Keratinocyte (primary cell): ENCODE measurements at regions not wholly inside any gene's neighbourhood (a gene's known extent, or its start where the extent isn't known, plus 50 kb on each side); places are given as distances from the start of the nearest gene placed in this dataset.

Experiments used
- DNase-seq: peaks from one replicate; pipeline ENCODE4 v3.0.0-alpha.2; 2011; ENCODE audit warnings: low read depth, missing footprints, low spot score
- FAIRE-seq: peaks from 2 replicates; lab custom pipeline; 2011; peaks lifted over from hg19 to GRCh38; lab: Jason Lieb, UNC
- H2AFZ ChIP-seq: 2 replicates; pipeline ENCODE4 v1.6.0; 2012; ENCODE audit warnings: low read length, control low read depth, inconsistent platforms; ENCODE audit not compliant: control insufficient read depth
- H3K27ac ChIP-seq: 2 replicates; pipeline ENCODE4 v1.5.1; 2011; ENCODE audit warnings: low read length; ENCODE audit not compliant: control insufficient read depth, insufficient read depth
- H3K27me3 ChIP-seq: 3 replicates; pipeline ENCODE4 v1.6.0; 2011; ENCODE audit warnings: low read length; ENCODE audit not compliant: control insufficient read depth, insufficient read depth; ENCODE audit errors: extremely low read depth
- H3K36me3 ChIP-seq, 2 experiments: 2 replicates in 1 of 2; 3 replicates in 1 of 2; pipeline ENCODE4 v1.5.1; 2011; ENCODE audit warnings: low read length in 2 of 2, mild to moderate bottlenecking in 1 of 2; ENCODE audit not compliant: control insufficient read depth in 2 of 2, insufficient read depth in 2 of 2; ENCODE audit errors: extremely low read depth in 1 of 2
- H3K4me1 ChIP-seq: 3 replicates; pipeline ENCODE4 v1.5.1; 2011; ENCODE audit warnings: low read length; ENCODE audit not compliant: control insufficient read depth, insufficient read depth; ENCODE audit errors: extremely low read depth
- H3K4me2 ChIP-seq: 3 replicates; pipeline ENCODE4 v1.6.0; 2011; ENCODE audit warnings: low read depth, low read length; ENCODE audit not compliant: control insufficient read depth, insufficient read depth; ENCODE audit errors: extremely low read depth
- H3K4me3 ChIP-seq, 3 experiments: fragments of 200-600 bp in 1 of 3; sonication (generic) in 1 of 3; 2 replicates in 2 of 3; 3 replicates in 1 of 3; pipeline ENCODE4 v1.5.1; 2011 to 2016; ENCODE audit warnings: low read length in 3 of 3, mild to moderate bottlenecking in 3 of 3, control low read depth in 2 of 3, inconsistent platforms in 1 of 3, low read depth in 1 of 3, mixed read lengths in 1 of 3, mixed run types in 1 of 3, moderate library complexity in 1 of 3; ENCODE audit not compliant: control insufficient read depth in 2 of 3, insufficient read depth in 2 of 3; ENCODE audit errors: extremely low read depth in 1 of 3
- H3K79me2 ChIP-seq: 2 replicates; pipeline ENCODE4 v1.6.0; 2012; ENCODE audit warnings: low read length; ENCODE audit not compliant: control insufficient read depth, insufficient read depth
- H3K9ac ChIP-seq: 3 replicates; pipeline ENCODE4 v1.6.0; 2011; ENCODE audit warnings: low read length; ENCODE audit not compliant: control insufficient read depth, insufficient read depth; ENCODE audit errors: extremely low read depth
- H3K9me1 ChIP-seq: 3 replicates; pipeline ENCODE4 v1.6.0; 2011; ENCODE audit warnings: low read length; ENCODE audit not compliant: control insufficient read depth, insufficient read depth; ENCODE audit errors: extremely low read depth
- H3K9me3 ChIP-seq: 2 replicates; pipeline ENCODE4 v1.5.1; 2012; ENCODE audit warnings: low read depth, low read length; ENCODE audit not compliant: control insufficient read depth
- H4K20me1 ChIP-seq: 3 replicates; pipeline ENCODE4 v1.6.0; 2011; ENCODE audit warnings: low read length; ENCODE audit not compliant: control insufficient read depth, insufficient read depth; ENCODE audit errors: extremely low read depth
- EZH2 ChIP-seq: IDR thresholded peaks from one replicate; pipeline ENCODE4 v1.6.1; 2012; ENCODE audit warnings: inconsistent platforms, mild to moderate bottlenecking, low read length, moderate library complexity
- dilution Hi-C: fragments of 300-500 bp; cut with MboI; formaldehyde crosslinking; loops from one replicate; pipeline ENCODE4 v1.7.0; 2020; ENCODE audit warnings: low sequenced_read_pairs; ENCODE audit not compliant: extremely low pct_ligation_motif_present
- TF ChIP-seq, protein P1 (sequence below), 3 experiments: IDR thresholded peaks in 1 of 3; conservative IDR thresholded peaks in 1 of 3; optimal IDR thresholded peaks in 1 of 3; 2 replicates in 2 of 3; 3 replicates in 1 of 3; pipeline versions ENCODE3 to v1.5.1; 2011; ENCODE audit warnings: low read length in 3 of 3, mild to moderate bottlenecking in 3 of 3, moderate library complexity in 2 of 3, control low read depth in 1 of 3, inconsistent platforms in 1 of 3; ENCODE audit not compliant: insufficient read depth in 2 of 3; ENCODE audit errors: extremely low read depth in 1 of 3

DNA sequence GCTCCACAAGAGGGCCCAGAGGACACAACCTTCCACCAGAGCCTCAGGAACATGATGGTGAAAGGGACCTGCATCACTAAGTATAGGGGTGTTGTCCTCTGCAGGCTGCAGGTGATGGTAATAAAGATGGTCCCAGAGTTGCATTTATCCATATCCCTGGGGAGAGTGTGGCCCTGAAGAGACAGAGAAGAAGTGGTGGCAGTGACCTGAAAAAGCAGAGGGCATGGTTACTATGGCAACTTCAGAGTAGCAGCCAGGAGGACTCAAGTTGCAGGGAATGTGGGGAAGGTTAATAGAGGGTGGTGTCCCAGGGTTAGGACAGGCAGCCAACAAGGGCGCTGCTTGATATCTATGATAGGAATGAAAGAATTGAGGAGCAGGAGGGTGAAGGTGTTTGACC lies 57.1 kb downstream of the HLA-A start:
- H3K4me2 ChIP-seq, result no peak overlapping the region
- no peak overlapping the region for H3K27ac ChIP-seq
- no peaks in the 10 kb centered on the region for H3K9me1 ChIP-seq
- H3K27me3 ChIP-seq, result peaks cover 3% of the 10 kb centered on the region
- TF ChIP-seq EZH2, result no peak
- TF ChIP-seq, protein P1, sequence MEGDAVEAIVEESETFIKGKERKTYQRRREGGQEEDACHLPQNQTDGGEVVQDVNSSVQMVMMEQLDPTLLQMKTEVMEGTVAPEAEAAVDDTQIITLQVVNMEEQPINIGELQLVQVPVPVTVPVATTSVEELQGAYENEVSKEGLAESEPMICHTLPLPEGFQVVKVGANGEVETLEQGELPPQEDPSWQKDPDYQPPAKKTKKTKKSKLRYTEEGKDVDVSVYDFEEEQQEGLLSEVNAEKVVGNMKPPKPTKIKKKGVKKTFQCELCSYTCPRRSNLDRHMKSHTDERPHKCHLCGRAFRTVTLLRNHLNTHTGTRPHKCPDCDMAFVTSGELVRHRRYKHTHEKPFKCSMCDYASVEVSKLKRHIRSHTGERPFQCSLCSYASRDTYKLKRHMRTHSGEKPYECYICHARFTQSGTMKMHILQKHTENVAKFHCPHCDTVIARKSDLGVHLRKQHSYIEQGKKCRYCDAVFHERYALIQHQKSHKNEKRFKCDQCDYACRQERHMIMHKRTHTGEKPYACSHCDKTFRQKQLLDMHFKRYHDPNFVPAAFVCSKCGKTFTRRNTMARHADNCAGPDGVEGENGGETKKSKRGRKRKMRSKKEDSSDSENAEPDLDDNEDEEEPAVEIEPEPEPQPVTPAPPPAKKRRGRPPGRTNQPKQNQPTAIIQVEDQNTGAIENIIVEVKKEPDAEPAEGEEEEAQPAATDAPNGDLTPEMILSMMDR (optimal IDR thresholded peaks at IDR 0.05 in 1 of 3, IDR thresholded peaks at IDR 0.05 in 1 of 3, conservative IDR thresholded peaks at IDR 0.05 in 1 of 3; ENCODE audit: extremely low read depth in 1 of 3, insufficient read depth in 2 of 3, low read length in 3 of 3), result no peak
- no peaks in the 10 kb centered on the region for H3K36me3 ChIP-seq
- no peaks in the 10 kb centered on the region for H3K9me3 ChIP-seq
- DNase-seq (no peak), FAIRE-seq (no peak)
- dilution Hi-C loops, result no loop called here
- peaks cover 6% of the 10 kb centered on the region for H3K4me1 ChIP-seq
- H2AFZ ChIP-seq, result no peak overlapping the region
- H3K4me3 ChIP-seq, result no peak overlapping the region
- H3K9ac ChIP-seq, result no peak overlapping the region
- no peaks in the 10 kb centered on the region for H3K79me2 ChIP-seq
- no peaks in the 10 kb centered on the region for H4K20me1 ChIP-seq

DNA sequence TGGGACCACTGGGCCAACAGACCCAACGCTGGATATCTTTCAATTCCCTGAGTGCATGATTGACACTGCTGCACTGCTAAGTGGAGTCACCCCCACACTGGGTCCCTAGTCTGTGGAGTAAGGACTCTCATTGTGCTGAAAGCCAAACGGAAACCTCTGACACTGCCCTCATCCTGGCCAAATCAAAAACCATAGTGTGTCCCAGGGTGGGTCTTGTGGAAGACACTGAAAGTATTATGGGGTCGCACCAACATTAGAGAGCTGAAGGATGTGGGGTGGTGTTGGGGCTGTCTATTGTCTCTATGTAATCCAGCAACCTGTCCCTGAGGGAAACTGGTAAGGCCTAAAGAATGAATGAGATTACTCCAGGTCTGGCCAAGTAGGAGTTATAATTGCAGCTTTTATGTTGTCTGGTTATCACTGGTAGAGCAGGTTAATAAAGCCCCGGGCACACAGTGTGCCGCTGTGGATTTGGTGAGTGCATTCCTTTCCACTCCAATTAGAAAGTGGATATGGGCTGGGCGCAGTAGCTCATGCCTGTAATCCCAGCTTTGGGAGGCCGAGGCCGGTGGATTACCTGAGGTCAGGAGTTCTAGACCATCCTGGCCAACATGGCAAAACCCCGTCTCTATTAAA lies 57.9 kb downstream of the HLA-A start:
- Histone ChIP-seq H3K9ac (no peak overlapping the region), H2AFZ (no peak overlapping the region), H3K9me3 (no peaks in the 10 kb centered on the region), H3K4me2 (no peak overlapping the region), H3K4me3 (no peak overlapping the region), H3K27ac (no peak overlapping the region), H3K27me3 (peaks cover 3% of the 10 kb centered on the region), H3K36me3 (no peaks in the 10 kb centered on the region), H3K79me2 (no peaks in the 10 kb centered on the region), H4K20me1 (no peaks in the 10 kb centered on the region), H3K9me1 (no peaks in the 10 kb centered on the region), H3K4me1 (peaks cover 6% of the 10 kb centered on the region)
- TF ChIP-seq, protein P1 (optimal IDR thresholded peaks at IDR 0.05 in 1 of 3, IDR thresholded peaks at IDR 0.05 in 1 of 3, conservative IDR thresholded peaks at IDR 0.05 in 1 of 3; ENCODE audit: extremely low read depth in 1 of 3, insufficient read depth in 2 of 3, low read length in 3 of 3), result no peak
- dilution Hi-C loops, result no loop called here
- DNase-seq (no peak), FAIRE-seq (no peak)
